Mononuclear cell (primary cell): ENCODE measurements at regions not wholly inside any gene's neighbourhood (a gene's known extent, or its start where the extent isn't known, plus 50 kb on each side); places are given as distances from the start of the nearest gene placed in this dataset.

Experiments used
- H3K27me3 ChIP-seq: 2 replicates; pipeline ENCODE4 v1.6.0; 2011; ENCODE audit warnings: low read length, control low read depth; ENCODE audit not compliant: insufficient read depth
- H3K4me1 ChIP-seq: 2 replicates; pipeline ENCODE4 v1.5.1; 2011; ENCODE audit warnings: mild to moderate bottlenecking, low read length, control low read depth; ENCODE audit not compliant: insufficient read depth
- H3K4me3 ChIP-seq: 2 replicates; pipeline ENCODE4 v1.5.1; 2011; ENCODE audit warnings: mild to moderate bottlenecking, low read length, moderate library complexity
- H3K9me3 ChIP-seq: 2 replicates; pipeline ENCODE4 v1.5.1; 2011; ENCODE audit warnings: low read depth, mild to moderate bottlenecking, control low read depth, low read length

GRCh38 chr6:156348849-156349248, 428.3 kb upstream of the ARID1B start:
- Histone ChIP-seq H3K4me3 (no peak overlapping the region), H3K9me3 (no peaks in the 10 kb centered on the region), H3K27me3 (no peaks in the 10 kb centered on the region), H3K4me1 (peaks cover 33% of the 10 kb centered on the region)

- no peak overlapping the region for H3K4me3 ChIP-seq
- peaks cover 33% of the 10 kb centered on the region for H3K4me1 ChIP-seq
- no peaks in the 10 kb centered on the region for H3K27me3 ChIP-seq
- H3K9me3 ChIP-seq, result no peaks in the 10 kb centered on the region
Measured at GRCh38 chr6:156348424-156348823, 428.8 kb upstream of the ARID1B start.

DNA sequence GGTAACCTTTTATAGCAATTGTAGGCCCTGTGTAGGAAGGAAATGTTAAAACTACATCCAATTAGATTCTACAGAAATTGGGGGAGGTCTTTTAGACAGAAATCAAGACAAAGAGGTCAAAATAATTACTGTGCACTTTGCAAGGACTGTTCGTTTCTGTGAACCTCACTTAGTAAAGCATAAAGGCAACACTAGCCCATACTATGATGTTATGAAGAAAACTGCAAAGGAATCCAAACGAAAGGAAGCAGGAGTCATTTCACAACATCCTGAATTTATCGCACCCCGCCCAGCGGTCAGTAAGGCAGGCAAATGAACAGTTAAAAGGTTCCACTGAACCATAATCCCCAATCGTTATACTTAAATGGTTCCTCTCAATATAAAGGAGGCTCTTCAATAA, 429.5 kb upstream of the ARID1B start:
- H3K27me3 ChIP-seq, result no peaks in the 10 kb centered on the region
- H3K4me3 ChIP-seq, result no peak overlapping the region
- peaks cover 33% of the 10 kb centered on the region for H3K4me1 ChIP-seq
- H3K9me3 ChIP-seq, result no peaks in the 10 kb centered on the region

- Histone ChIP-seq H3K4me1 (peaks cover 33% of the 10 kb centered on the region), H3K4me3 (no peak overlapping the region), H3K27me3 (no peaks in the 10 kb centered on the region), H3K9me3 (no peaks in the 10 kb centered on the region)
Measured at GRCh38 chr6:156347246-156347645, 429.9 kb upstream of the ARID1B start.

DNA sequence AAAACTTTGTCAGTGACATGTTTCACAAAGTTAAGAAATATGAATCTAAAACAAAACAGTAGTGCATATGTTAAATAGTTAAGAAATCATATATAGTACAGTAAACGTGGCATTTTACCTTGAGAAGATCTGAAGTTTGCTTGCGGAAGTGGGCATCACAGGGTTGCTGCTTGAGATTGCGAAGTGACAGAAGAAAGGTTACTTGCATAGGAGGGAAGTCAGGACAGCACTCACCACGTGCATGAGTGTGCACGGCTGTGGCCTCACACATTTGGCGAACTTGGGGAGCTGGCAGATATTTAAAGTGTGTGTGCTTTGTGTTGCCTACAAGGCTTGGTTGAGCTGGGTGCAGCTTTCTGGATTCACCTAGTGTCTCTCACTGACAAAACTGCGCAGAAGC, 431.5 kb upstream of the ARID1B start:
- Histone ChIP-seq H3K9me3 (no peaks in the 10 kb centered on the region), H3K27me3 (no peaks in the 10 kb centered on the region), H3K4me1 (peaks cover 33% of the 10 kb centered on the region), H3K4me3 (no peak overlapping the region)

- Histone ChIP-seq H3K27me3 (no peaks in the 10 kb centered on the region), H3K9me3 (no peaks in the 10 kb centered on the region), H3K4me1 (peaks cover 33% of the 10 kb centered on the region), H3K4me3 (no peak overlapping the region)
Measured at GRCh38 chr6:156344491-156344890, 432.7 kb upstream of the ARID1B start.

GRCh38 chr6:156337801-156338200, 439.4 kb upstream of the ARID1B start:
- Histone ChIP-seq H3K4me3 (no peak overlapping the region), H3K27me3 (no peaks in the 10 kb centered on the region), H3K4me1 (no peaks in the 10 kb centered on the region), H3K9me3 (peaks cover 3% of the 10 kb centered on the region)

- Histone ChIP-seq H3K4me3 (no peak overlapping the region), H3K9me3 (peaks cover 14% of the 10 kb centered on the region), H3K4me1 (no peaks in the 10 kb centered on the region), H3K27me3 (no peaks in the 10 kb centered on the region)
Measured at GRCh38 chr6:156336733-156337132, 440.4 kb upstream of the ARID1B start.

DNA sequence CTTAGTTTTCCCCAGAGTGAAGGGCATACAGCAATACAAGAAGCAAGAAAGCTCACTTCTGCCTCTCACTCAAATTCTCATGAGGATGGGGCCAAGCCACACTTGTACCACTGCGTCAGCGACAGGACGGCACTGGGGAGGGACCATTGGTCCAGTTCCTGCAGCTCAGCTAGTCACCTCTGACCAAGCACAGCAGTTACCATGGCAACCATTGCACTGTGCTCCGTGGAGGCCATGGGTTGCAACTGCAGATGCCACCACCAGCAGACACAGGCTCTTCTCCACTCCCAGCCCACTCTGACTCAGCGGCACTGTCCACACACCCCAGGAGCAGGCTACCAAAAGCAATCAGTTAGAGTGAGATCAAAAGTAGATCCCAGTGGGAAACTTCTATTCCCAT, 441.1 kb upstream of the ARID1B start:
- H3K27me3 ChIP-seq, result no peaks in the 10 kb centered on the region
- no peaks in the 10 kb centered on the region for H3K4me1 ChIP-seq
- peaks cover 18% of the 10 kb centered on the region for H3K9me3 ChIP-seq
- H3K4me3 ChIP-seq, result no peak overlapping the region

DNA sequence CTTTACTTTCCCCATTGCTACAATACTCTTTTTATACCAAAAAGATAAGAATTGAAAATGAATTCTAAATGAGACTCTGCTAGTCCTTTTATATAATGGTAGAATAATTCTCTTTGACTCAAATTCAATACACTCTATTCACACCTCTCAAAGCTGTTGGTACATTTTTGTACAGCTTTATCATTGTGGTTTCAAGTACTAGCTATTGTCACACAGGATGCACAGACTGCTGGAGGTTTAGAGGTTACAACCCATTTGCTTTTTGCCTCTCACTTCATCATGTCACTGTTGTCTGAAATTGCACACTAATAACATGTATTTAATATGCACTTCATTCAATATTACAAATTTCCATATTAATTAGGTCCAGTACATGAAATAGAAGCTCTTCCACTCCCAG, 442.2 kb upstream of the ARID1B start:
- no peak overlapping the region for H3K4me3 ChIP-seq
- H3K4me1 ChIP-seq, result no peaks in the 10 kb centered on the region
- H3K9me3 ChIP-seq, result peaks cover 18% of the 10 kb centered on the region
- H3K27me3 ChIP-seq, result no peaks in the 10 kb centered on the region

- Histone ChIP-seq H3K9me3 (no peaks in the 10 kb centered on the region), H3K4me3 (no peak overlapping the region), H3K4me1 (no peaks in the 10 kb centered on the region), H3K27me3 (no peaks in the 10 kb centered on the region)
Measured at GRCh38 chr6:156319707-156320106, 457.5 kb upstream of the ARID1B start.

GRCh38 chr6:156316583-156317125, 460.5 kb upstream of the ARID1B start:
- Histone ChIP-seq H3K27me3 (no peaks in the 10 kb centered on the region), H3K4me3 (no peak overlapping the region), H3K4me1 (no peaks in the 10 kb centered on the region), H3K9me3 (no peaks in the 10 kb centered on the region)

- H3K4me3 ChIP-seq, result no peak overlapping the region
- no peaks in the 10 kb centered on the region for H3K27me3 ChIP-seq
- H3K9me3 ChIP-seq, result no peaks in the 10 kb centered on the region
- no peaks in the 10 kb centered on the region for H3K4me1 ChIP-seq
Measured at GRCh38 chr6:156315146-156315545, 462.0 kb upstream of the ARID1B start.

DNA sequence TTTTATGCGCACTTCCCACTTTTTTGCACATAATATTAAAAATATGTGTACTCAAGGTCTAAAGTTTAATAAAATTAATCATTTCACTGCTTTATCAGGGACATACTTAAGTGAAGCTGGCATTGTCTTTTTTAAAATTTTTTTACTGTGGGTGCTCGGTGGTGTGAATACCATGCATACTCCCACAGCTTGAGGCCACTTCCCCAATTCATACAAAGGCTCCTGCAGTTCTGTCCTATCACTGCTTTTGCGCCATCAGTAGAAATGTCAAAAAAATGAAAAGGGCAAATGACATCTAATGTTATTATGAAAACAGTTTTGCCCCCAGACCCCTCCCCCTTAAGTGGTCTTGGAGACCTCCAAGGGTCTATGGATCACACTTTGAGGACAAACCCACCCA, 464.1 kb upstream of the ARID1B start:
- Histone ChIP-seq H3K27me3 (no peaks in the 10 kb centered on the region), H3K4me1 (no peaks in the 10 kb centered on the region), H3K9me3 (no peaks in the 10 kb centered on the region)

DNA sequence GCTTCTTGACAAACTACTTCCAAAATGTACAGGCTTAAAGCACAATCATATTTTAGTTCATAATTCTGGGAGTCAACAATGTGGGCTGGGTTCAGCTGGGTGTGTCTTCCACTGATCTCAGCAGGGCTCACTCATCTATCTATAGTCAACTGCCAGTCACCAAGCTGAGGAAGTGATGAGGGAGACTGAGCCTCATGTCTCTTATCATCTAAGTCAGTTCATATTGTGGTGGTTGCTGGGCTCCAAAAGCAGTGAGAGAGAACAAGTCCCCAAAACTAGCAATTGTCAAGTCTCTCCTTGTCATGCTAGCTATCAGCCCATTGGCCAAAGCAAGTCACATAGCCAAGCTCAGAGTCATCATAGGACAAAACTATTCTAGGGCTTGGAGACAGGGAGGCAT, 465.9 kb upstream of the ARID1B start:
- no peaks in the 10 kb centered on the region for H3K9me3 ChIP-seq
- no peaks in the 10 kb centered on the region for H3K4me1 ChIP-seq
- H3K27me3 ChIP-seq, result no peaks in the 10 kb centered on the region
- H3K4me3 ChIP-seq, result no peak overlapping the region

More for the DNA sequence above, 464.1 kb upstream of the ARID1B start:
- H3K4me3 ChIP-seq, result no peak overlapping the region

DNA sequence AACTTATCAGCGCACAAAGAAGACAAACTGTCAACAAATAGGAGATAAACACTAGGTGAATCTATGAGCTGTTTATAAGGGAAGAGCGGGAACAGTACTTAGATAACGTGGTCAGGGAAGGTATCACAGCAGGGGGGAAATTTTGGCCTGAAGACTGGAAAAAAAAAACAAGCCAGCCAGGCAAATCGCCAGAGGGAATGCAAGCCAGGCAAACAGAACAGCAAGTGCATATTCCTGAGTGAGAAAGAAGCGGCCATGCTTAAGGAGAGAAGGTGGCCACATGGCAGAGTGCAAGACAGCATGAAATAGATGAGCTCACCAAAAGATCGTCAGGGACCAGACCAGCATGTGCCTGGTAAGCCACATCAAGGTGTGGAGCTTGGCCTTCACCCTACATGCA, 466.5 kb upstream of the ARID1B start:
- H3K27me3 ChIP-seq, result no peaks in the 10 kb centered on the region
- H3K4me3 ChIP-seq, result no peak overlapping the region
- H3K4me1 ChIP-seq, result no peaks in the 10 kb centered on the region
- no peaks in the 10 kb centered on the region for H3K9me3 ChIP-seq
